ENCODE measurements at regions not wholly inside any gene's neighbourhood (a gene's known extent, or its start where the extent isn't known, plus 50 kb on each side); places are given as distances from the start of the nearest gene placed in this dataset.

GRCh38 chr1:223001653-223002634, 141.1 kb downstream of the TLR5 start (continued):
- TF ChIP-seq, protein P1, sequence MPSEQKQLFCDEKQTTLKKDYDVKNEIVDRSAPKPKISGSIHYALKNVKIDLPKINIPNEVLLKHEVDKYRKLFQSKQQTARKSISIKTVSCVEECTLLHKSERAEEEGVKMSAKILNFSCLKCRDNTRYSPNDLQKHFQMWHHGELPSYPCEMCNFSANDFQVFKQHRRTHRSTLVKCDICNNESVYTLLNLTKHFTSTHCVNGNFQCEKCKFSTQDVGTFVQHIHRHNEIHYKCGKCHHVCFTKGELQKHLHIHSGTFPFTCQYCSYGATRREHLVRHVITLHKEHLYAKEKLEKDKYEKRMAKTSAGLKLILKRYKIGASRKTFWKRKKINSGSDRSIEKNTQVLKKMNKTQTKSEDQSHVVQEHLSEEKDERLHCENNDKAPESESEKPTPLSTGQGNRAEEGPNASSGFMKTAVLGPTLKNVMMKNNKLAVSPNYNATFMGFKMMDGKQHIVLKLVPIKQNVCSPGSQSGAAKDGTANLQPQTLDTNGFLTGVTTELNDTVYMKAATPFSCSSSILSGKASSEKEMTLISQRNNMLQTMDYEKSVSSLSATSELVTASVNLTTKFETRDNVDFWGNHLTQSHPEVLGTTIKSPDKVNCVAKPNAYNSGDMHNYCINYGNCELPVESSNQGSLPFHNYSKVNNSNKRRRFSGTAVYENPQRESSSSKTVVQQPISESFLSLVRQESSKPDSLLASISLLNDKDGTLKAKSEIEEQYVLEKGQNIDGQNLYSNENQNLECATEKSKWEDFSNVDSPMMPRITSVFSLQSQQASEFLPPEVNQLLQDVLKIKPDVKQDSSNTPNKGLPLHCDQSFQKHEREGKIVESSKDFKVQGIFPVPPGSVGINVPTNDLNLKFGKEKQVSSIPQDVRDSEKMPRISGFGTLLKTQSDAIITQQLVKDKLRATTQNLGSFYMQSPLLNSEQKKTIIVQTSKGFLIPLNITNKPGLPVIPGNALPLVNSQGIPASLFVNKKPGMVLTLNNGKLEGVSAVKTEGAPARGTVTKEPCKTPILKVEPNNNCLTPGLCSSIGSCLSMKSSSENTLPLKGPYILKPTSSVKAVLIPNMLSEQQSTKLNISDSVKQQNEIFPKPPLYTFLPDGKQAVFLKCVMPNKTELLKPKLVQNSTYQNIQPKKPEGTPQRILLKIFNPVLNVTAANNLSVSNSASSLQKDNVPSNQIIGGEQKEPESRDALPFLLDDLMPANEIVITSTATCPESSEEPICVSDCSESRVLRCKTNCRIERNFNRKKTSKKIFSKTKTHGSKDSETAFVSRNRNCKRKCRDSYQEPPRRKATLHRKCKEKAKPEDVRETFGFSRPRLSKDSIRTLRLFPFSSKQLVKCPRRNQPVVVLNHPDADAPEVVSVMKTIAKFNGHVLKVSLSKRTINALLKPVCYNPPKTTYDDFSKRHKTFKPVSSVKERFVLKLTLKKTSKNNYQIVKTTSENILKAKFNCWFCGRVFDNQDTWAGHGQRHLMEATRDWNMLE (tag by site-specific recombination; conservative IDR thresholded peaks at IDR 0.05; ENCODE audit: low read depth) = no peak
- TF ChIP-seq, protein P2, sequence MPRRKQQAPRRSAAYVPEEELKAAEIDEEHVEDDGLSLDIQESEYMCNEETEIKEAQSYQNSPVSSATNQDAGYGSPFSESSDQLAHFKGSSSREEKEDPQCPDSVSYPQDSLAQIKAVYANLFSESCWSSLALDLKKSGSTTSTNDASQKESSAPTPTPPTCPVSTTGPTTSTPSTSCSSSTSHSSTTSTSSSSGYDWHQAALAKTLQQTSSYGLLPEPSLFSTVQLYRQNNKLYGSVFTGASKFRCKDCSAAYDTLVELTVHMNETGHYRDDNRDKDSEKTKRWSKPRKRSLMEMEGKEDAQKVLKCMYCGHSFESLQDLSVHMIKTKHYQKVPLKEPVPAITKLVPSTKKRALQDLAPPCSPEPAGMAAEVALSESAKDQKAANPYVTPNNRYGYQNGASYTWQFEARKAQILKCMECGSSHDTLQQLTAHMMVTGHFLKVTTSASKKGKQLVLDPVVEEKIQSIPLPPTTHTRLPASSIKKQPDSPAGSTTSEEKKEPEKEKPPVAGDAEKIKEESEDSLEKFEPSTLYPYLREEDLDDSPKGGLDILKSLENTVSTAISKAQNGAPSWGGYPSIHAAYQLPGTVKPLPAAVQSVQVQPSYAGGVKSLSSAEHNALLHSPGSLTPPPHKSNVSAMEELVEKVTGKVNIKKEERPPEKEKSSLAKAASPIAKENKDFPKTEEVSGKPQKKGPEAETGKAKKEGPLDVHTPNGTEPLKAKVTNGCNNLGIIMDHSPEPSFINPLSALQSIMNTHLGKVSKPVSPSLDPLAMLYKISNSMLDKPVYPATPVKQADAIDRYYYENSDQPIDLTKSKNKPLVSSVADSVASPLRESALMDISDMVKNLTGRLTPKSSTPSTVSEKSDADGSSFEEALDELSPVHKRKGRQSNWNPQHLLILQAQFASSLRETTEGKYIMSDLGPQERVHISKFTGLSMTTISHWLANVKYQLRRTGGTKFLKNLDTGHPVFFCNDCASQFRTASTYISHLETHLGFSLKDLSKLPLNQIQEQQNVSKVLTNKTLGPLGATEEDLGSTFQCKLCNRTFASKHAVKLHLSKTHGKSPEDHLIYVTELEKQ (tag by site-specific recombination; IDR thresholded peaks at IDR 0.05; ENCODE audit: borderline replicate concordance) = no peak
- TF ChIP-seq, protein P3, sequence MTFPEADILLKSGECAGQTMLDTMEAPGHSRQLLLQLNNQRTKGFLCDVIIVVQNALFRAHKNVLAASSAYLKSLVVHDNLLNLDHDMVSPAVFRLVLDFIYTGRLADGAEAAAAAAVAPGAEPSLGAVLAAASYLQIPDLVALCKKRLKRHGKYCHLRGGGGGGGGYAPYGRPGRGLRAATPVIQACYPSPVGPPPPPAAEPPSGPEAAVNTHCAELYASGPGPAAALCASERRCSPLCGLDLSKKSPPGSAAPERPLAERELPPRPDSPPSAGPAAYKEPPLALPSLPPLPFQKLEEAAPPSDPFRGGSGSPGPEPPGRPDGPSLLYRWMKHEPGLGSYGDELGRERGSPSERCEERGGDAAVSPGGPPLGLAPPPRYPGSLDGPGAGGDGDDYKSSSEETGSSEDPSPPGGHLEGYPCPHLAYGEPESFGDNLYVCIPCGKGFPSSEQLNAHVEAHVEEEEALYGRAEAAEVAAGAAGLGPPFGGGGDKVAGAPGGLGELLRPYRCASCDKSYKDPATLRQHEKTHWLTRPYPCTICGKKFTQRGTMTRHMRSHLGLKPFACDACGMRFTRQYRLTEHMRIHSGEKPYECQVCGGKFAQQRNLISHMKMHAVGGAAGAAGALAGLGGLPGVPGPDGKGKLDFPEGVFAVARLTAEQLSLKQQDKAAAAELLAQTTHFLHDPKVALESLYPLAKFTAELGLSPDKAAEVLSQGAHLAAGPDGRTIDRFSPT (tag by site-specific recombination; IDR thresholded peaks at IDR 0.05) = peak; percentile 70; the same call in 1 of the 2 replicates
- peak; percentile 85 for TF ChIP-seq MZF1 (tag by site-specific recombination; IDR thresholded peaks at IDR 0.05; ENCODE audit: borderline replicate concordance)
- TF ChIP-seq ZNF558 (tag by site-specific recombination; IDR thresholded peaks at IDR 0.05) = no peak
- TF ChIP-seq ZNF600 (tag by site-specific recombination; IDR thresholded peaks at IDR 0.05) = no peak
- TF ChIP-seq ZNF548 (tag by site-specific recombination; IDR thresholded peaks at IDR 0.05) = no peak
- TF ChIP-seq ZNF10 (tag by site-specific recombination; IDR thresholded peaks at IDR 0.05) = 0 out of 2 replicates have a peak, but pooled peaks have one; percentile 36
- no peak for TF ChIP-seq ZNF473 (tag by site-specific recombination; IDR thresholded peaks at IDR 0.05)
- TF ChIP-seq ZNF426 (tag by site-specific recombination; IDR thresholded peaks at IDR 0.05) = no peak
- no peak for TF ChIP-seq ZNF23 (tag by site-specific recombination; IDR thresholded peaks at IDR 0.05; ENCODE audit: borderline replicate concordance)
- TF ChIP-seq ZNF664 (tag by site-specific recombination; IDR thresholded peaks at IDR 0.05) = no peak
- TF ChIP-seq ZNF843 (tag by site-specific recombination; IDR thresholded peaks at IDR 0.05) = peak; percentile 70
- no peak for TF ChIP-seq ZNF221 (tag by site-specific recombination; IDR thresholded peaks at IDR 0.05; ENCODE audit: borderline replicate concordance)
- TF ChIP-seq ZNF248 (tag by site-specific recombination; IDR thresholded peaks at IDR 0.05) = no peak
- peak; percentile 85 for TF ChIP-seq KLF8 (tag by site-specific recombination; IDR thresholded peaks at IDR 0.05)
- TF ChIP-seq ZNF175 (tag by site-specific recombination; IDR thresholded peaks at IDR 0.05) = no peak
